ENCODE measurements at regions not wholly inside any gene's neighbourhood (a gene's known extent, or its start where the extent isn't known, plus 50 kb on each side); places are given as distances from the start of the nearest gene placed in this dataset.
A peak's percentile ranks its signal among the peaks of the same experiment; 100 is the strongest.
"Not testable (repeated sequence)": the region's sequence is repeated elsewhere in the genome, so short reads cannot be mapped to it uniquely, and the experiment has no call there.

DNA sequence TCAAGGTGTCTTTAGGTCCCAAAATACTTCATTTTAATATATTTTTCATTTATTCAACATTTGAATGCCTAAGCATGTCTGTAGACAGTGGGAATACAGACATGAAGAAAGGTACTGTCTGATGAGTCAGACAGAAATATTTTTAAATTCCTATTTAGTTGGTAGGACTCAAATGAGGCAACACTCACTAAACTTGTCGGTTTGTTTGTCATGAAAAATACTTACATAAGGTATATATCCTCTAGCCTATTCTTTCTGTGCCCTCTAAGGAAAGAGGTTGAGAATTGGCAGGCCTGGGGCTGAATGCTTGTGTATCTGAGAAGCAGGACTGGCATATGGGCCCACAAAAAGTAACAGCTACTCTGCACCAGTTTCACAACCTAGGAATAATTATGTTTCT is 423.6 kb upstream of the MDFIC2 start:
- no peak for FAIRE-seq

DNA sequence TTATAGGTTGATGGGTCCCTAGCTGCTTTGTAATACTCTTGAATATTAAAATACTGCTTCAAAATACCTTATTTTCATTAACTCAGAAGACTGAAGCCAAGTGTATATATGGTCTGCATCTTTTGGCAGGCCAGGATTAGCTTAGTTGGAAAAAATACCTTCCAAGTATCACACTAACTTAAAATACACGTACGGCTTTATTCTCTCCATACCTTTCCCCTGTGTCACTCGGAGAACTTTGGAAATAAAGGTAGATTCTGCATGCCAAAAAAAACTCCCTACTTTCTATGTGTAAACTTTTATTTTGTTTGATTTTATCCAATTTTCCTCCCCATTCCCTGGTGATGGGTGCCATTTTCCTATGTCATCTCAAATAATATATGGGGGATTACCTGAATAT is 422.3 kb upstream of the MDFIC2 start:
- FAIRE-seq: no peak

DNA sequence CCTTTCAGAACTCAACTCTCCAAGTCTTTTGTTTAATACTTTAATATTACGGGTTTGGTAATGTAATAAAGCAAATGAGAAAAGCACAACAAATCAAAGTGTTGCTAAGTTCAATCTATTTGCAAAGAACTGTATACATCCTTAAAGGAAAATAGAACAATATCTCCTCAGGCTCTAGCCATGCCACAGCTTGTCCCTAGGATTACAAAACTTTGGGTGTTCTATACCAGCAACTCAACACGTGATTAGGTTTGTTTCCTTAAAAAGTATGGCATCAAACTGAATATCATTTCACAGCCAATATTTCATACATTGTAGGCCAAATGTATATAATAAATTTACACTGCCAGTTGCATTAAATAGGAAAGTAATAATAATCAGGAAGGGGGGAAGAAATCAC is 418.6 kb upstream of the MDFIC2 start:
- no peak for FAIRE-seq

DNA sequence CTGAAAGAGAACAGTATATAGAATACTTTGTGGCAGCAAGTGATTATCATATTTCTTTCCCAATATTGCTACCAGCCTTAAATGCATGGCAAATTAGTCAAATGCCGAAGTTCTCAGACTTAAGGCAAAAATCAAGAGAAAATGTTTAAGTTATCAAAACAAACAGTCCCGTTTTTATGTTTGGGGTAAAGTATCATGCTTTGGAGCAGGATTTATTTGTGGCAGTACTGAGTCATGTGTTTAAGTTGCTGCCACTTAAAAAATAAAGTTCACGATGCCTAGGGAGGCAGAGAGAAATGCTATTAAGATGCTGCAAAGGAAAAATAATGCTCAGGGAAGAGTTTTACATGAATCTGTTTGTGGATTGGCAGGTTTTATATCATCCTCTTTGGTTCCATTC is 417.4 kb upstream of the MDFIC2 start:
- FAIRE-seq: no peak

DNA sequence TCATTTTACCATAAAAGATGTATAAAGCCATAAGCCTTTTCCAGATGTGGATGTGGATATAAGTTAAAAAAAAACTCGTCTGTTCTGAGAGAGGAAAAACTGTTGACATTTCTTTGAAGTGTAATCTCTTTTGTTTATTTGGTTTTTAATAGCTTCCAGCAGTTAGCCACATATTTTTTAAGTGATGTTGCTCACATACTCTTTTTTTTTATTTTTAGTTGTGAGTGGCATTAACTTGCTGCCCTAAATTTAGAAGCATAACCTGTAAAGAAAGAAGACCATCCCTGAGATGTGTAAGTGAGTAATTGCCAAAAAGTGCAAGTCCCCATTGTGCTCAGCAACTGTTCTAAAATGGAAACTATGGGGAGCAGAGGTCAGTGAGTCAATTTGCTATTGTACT is 415.9 kb upstream of the MDFIC2 start:
- peak; percentile 76 for FAIRE-seq

DNA sequence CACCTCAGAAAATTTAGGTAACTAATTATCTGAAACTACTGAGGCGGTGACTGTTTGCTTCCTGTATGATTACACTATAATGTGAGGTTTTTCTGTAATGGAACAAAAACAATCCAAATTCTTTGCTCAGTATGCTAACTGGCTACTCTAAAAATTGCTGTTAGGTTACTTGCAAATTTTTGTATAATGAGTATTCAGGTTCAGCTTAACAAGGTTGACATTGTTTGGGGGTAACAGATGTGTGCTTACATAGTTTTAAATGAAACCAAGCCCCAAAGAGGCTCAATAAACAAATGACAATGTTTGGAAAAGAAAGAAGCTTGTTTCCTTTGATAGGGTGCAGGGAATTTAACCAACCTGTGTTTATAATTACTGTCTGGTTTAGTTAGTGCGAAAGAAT is 414.5 kb upstream of the MDFIC2 start:
- no peak for FAIRE-seq

DNA sequence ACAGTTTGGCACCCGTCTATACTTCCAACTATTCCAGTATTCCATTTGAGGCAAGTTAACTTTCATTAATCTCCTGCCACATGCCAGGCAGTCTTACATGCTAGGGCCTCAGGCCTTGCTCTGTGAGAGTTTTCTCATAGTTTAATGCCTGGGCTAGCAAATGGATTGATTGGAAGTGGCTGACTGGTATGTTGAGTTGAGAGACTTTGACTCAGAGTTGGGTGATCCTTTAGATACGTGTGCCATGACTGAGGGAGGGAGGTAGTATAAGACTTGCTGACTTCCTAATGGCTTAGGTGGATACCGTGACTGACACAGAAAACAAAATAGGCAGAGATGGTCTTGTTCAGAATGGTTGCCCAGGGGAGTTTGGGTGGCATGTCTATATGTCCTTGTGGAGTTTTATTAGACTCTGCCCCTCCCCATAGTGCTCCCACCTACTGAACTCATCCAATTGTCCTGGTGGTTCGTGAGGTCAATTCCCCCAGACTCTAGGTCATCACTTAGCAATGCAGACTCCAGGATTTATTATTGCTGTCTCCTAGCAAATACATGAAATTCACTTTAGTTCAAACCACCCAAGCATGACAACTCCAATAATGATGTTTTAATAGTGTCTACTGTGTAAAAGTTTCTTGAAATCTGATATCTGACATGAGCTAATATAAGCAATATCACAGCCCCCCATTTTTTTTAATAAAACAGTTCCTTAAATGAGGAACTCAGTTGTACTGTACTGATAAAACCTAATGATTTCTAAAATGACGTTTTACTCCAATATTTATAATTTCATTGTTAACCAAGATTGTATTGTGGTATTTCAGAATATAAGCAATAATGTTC is 413.9 kb upstream of the MDFIC2 start:
- FAIRE-seq: no peak

DNA sequence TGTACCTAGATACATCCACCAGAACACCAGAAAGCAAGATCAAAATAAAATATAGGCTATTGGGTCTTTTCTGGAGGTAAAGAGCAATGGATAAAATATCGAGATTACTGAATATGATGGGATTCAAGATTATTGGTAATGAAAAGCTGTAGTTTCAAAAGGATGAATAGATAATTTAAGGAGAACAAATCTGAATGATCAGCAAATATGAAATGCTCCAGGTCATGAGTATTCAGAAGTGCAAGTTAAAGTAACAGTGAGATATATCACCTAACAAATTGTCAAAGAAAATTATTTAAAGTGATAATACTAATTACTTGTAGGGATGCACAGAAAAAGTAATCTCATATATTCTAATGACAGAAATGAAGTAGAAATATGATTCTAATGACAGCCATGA is 409.6 kb upstream of the MDFIC2 start:
- no peak for FAIRE-seq

DNA sequence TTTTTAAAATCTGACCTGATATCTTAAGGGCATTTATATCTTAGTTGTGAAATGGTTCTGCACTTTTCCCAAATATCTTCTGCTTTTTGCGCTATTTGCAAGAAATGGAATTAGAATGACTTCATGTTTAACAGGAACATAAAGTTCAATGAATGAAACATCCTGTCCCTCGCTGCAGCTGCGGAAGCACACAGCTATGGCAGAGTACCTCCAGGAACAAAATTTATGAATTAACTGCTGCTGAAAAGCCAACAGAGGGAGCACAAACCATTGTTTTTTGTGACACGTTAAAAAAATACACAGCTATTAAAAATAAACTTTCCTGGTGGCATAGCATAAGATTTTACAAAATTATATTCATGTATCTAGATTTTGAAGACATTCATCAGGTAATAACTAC is 404.4 kb upstream of the MDFIC2 start:
- peak; percentile 71 for FAIRE-seq

DNA sequence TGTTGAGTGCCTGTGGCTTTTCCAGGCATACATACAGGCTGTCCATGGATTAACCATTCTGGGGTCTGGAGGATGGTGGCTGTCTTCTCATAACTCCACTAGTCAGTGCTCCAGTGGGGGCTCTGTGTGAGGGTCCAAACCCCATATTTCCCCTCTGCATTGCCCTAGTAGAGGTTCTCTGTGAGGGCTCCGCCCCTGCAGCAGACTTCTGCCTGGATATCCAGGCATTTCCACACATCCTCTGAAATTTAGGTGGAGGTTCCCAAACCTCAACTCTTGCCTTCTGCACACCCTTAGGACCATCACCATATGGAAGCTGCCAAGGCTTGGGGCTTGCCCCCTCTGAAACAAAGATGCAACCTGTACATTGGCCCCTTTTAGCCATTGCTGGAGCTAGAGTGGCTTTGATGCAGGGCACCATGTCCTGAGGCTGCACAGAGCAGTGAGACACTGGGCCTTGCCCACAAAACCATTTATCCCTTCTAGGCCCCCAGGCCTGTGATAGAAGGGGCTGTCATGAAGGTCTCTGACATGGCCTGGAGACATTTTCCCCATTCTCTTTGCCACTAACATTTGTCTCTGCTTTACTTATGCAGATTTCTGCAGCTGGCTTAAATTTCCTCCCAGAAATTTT is 400.1 kb upstream of the MDFIC2 start:
- FAIRE-seq: no peak

DNA sequence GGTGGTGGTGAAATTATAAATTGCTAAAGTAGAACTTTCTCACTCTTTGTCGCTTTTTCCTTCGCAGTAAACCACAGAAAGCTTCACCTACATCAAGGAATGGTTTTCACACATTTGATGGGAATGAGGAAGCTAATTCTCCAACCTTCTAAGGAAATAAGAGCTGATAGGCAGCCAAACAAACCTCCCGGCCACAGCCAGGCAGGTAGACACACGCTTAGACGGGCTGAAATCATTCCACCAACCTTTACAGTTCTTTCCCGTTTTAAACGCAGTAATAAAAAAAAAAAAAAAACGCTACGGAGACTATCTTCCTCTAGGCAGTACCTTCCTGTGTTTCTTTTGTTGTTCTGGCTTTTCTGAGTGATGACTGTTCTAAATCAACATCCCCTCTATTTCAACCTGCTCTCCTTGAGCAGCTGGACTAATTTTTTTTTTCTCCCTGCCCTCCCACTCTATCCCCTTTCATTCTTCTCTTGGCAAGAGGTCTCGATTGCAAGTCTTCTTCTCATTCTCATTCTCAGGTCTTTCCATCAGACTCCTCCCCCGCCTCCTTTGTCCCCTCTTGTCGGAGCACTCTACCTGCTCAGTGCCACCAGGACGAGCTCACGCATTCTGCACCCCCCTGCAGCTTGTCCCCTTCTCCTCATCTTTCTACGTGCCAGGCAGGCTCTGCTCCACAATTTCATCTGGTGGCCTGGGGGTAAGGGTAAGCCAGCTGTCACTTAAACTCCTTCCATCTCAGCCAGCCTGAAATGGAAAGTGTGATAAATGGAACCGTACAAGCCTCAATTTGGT is 391.1 kb upstream of the MDFIC2 start:
- FAIRE-seq: no peak

DNA sequence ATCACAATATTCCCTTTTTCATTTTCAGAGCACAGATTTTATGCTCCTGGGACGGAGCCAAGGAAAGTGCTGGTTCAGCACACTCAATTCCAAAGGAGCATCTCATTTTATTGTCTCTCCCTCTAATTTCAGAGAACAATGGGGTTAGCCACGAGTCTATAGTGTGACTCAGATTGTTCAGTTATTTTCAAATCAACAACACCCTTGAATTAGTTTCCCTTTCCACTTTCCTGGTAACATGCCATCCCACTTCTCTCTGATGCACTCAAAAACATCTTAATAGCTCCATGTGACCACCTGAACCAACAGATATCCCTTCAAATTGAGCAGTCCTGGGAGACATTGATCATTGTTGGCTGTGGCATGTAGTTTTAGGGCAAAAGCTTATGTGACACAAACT is 389.7 kb upstream of the MDFIC2 start:
- FAIRE-seq: no peak

DNA sequence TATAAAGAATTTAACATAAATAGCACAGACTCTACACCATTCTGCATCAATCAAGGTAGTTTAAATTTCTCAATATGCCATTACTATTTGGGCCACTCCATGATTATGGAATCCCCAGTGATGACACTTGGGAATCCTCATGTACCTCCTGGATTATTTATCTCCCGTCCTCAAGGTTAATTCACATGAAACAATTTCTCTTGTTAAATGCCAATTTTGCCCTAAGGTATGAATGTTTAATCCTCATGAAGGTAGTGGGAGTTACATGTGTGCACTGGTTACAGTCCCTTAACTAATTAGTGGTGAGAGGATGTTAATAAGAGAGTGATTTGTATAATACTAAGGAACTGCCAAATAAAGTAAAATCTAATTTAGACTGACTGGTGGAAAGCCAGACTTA is 372.3 kb upstream of the MDFIC2 start:
- FAIRE-seq: no peak

DNA sequence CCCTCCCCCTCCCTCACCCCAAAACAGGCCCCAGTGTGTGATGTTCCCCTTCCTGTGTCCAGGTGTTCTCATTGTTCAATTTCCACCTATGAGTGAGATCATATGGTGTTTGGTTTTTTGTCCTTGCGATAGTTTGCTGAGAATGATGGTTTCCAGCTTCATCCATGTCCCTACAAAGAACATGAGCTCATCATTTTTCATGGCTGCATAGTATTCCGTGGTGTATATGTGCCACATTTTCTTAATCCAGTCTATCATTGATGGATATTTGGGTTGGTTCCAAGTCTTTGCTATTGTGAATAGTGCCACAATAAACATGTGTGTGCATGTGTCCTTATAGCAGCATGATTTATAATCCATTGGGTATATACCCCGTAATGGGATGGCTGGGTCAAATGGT is 363.4 kb upstream of the MDFIC2 start:
- not testable (repeated sequence) for FAIRE-seq

DNA sequence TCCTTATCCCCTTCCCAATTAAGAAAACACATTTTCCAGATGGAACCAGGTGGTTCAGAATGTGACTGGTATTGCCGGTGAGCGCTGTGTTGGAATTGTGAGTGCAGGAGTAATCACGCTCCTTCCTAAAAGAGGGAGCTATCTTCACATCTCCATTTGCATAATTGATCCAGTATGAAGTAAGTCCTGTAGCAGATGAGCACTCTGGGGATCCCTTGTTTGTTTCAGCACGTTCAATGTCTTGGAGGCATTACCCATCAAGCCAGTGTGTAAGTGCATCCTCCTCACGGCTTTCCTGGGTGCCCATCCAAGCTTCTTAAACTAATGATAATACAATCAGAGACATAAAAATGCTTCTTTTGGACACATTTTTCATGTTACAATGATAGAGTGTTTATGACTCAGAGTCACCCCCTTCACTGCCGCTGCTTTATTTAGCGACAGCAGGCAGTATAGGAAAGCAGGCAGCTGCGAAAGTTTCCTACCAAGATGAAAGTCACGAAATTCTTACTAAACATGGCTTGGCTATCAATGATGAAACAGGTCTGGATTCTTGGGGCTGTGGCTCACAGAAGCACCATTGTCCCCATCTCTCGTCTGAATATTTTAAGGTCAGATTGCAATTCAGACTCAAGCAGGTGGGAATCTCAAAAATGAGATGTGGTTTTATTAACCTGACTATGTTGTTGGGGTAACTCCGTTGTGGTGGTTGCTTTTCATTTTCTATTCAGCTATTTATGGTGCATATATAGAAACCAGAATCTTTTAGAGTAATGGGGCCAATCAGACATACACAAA is 346.3 kb upstream of the MDFIC2 start:
- no peak for FAIRE-seq

DNA sequence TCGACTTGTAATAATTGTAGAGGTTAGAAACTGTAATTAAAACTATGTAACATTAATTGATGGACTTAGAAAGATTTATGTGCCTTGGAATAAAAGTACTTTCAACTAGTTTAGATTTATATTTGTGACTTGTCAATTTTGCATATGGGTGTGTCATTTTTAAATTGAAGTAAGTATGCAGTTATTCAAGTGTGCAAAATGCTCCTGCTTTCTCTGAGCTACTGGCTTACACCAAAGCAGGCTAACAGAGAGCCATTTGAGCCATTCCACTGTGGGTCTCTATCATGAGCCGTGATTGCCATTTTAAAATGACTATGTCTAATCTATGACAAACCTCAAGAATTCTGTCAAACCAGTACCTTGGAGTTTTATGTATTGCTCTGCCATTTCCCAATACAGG is 345.0 kb upstream of the MDFIC2 start:
- FAIRE-seq: no peak

DNA sequence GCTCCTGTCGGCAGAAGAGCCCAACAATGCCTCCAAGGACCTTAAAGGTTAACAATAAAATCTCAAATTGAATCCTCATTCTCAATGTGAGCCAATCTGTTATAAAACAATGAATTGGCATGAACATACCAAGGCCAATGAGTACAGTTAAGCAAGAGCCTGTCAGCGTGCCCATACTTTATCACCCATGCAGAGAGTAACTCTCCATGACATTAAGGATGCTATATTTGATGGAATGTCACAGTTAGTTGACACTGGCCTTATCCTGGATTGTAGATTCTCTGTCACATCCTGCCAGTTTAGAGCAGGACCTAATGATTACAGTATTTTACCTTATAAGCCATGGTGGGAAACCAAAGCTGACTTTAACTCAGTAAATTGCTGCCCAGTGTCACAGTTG is 335.4 kb upstream of the MDFIC2 start:
- no peak for FAIRE-seq

DNA sequence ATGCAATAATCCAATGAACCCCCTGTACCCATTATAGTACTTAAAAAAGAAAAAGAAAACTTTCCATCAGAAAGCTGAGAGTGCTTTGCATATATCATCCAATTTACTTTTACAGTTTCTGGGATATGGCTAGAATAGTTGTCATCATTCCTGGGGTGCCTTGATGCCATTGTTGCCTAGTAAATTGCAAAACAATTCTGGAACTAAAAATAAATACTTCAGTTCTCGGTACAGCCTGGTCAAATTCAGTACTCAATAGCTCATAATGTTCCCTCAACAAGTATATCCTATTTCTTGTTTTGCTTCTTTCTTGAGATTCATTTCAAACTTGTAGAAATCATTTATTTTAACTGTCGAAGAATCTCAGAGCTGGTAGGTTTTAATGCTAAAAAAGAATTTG is 334.7 kb upstream of the MDFIC2 start:
- FAIRE-seq: no peak

DNA sequence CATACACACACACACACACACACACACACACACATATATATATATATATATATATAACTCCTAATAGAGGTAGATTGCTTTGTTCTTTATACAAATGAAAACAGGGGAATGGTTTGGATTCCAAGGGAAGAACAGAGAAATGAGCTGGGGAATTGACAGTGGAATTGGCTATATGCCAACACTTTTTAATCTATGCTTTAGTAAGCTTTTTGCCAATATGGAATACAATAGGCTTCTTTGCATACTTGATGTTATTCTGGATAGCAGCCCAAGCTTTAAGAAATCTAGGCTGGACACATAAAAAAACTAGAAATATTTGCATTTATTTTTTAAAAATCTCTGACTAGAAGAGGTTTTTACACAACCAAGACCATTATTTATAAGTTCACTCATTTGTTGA is 334.2 kb upstream of the MDFIC2 start:
- no peak for FAIRE-seq

DNA sequence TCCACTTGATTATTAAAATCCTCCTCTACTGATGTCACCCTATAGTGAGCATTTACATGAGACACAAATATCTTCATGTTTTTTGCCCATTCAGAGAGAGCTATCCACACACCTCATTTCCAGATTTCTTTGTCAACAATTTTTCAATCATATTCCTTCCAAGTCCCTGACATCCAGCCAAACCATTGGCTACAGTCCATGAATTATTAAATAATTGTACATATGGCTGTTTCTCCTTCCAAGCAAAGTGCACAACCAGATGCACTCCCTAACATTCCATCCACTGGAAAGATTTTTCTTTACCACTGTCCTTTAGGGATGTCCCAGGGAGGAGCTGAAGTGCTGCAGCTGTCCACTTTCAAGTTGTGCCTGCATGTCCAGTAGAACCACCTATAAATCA is 328.0 kb upstream of the MDFIC2 start:
- FAIRE-seq: no peak

DNA sequence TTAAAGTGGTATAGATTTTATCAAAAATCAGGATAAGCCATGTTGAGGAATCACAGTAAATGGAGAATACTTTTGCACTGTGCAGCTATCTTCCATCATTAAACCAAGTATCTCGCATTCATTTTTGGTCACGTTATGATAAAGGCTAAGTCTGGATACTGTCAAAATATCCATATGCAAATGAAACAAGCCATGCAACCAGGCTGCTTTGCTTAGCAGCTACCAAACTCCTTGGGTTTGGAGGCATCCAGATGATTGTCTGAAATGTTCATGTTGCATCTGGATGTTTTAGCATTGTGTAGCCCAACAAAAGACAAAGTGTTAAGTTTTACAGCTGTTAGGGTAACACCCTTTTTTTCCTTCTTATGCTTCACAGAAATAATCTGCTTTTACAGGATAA is 322.9 kb upstream of the MDFIC2 start:
- no peak for FAIRE-seq

DNA sequence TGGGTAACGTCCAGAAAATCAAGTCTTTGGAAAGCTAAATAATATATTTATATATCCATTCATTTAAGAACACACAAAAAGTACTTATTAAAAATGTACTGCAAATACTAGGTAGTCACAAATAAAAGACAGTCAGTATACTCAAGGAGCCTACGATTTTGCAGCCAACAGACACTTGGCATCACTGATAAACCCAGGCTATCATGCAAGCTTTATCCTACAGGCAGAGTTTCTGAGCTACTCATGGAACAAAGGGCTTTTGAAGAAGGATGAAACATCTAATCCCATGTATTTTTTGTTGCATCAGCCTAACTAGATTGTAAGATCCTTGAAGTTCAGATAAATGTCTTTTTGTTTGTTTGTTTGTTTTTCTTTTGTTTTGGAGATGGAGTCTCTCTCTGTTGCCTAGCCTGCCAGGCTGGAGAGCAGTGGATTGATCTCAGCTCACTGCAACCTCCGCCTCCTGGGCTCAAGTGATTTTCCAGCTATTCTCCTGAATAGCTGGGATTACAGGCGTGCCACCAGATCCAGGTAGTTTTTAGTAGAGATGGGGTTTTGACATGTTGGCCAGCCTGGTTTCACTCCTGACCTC is 319.4 kb upstream of the MDFIC2 start:
- no peak for FAIRE-seq

DNA sequence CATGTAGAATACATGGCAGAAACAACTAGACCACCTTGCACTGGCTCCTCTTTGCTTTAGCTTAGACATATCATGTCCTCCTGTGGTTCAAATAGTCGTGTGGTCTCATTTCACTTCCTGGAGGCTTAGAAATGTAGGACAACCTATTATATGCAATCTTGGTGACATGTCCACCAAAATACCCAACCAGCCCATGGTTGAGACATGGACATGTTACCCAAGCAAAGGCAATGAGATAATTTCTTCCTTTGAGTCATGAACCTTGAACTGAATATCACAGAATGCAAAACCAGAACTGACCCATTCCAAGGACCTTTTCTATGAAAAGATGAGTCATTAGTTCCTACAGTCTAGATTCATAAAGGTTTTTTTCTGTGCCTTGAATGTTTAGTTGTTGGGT is 309.0 kb upstream of the MDFIC2 start:
- FAIRE-seq: no peak

Measured in islet of Langerhans (tissue), 1 donor.